Activated T-helper 2 cell treated with anti-CD3 and anti-CD28 coated beads, Interferon-gamma antibody, Interleukin-2, Interleukin-4, amounts not matched to agents 10 μg/mL and 5 μg/mL and 100 μg/mL, durations not matched to agents 14 hours and 24 hours and 36 hours (primary cell): ENCODE measurements at regions not wholly inside any gene's neighbourhood (a gene's known extent, or its start where the extent isn't known, plus 50 kb on each side); places are given as distances from the start of the nearest gene placed in this dataset.

Source experiments
- DNase-seq: peaks from one replicate; pipeline ENCODE4 v3.0.0; 2021; ENCODE audit warnings: low spot score
- H3K27ac Mint-ChIP-seq: one replicate; pipeline ENCODE4 v1.8.0; 2021; ENCODE audit warnings: mixed read lengths
- H3K27me3 Mint-ChIP-seq: one replicate; pipeline ENCODE4 v1.8.0; 2021; ENCODE audit warnings: low read depth, mixed read lengths
- H3K36me3 Mint-ChIP-seq: one replicate; pipeline ENCODE4 v1.8.0; 2021; ENCODE audit warnings: low read depth, mixed read lengths
- H3K4me1 Mint-ChIP-seq: one replicate; pipeline ENCODE4 v1.8.0; 2021; ENCODE audit warnings: low read depth, mixed read lengths
- H3K4me3 Mint-ChIP-seq: one replicate; pipeline ENCODE4 v1.8.0; 2021; ENCODE audit warnings: low read depth, mild to moderate bottlenecking, moderate library complexity, mixed read lengths
- H3K9me3 Mint-ChIP-seq: one replicate; pipeline ENCODE4 v1.8.0; 2021; ENCODE audit warnings: mixed read lengths
- intact Hi-C: fragments of 100-400 bp; cut with micrococcal nuclease; formaldehyde crosslinking; loops from one replicate; pipeline ENCODE4 v1.15.1; 2023

GRCh38 chr15:25060996-25061620 is 106.3 kb downstream of the SNRPN start:
- Mint-ChIP-seq H3K27ac (no peak overlapping the region), H3K36me3 (peaks cover 93% of the 10 kb centered on the region), H3K27me3 (no peaks in the 10 kb centered on the region), H3K9me3 (peaks cover 95% of the 10 kb centered on the region), H3K4me1 (no peaks in the 10 kb centered on the region), H3K4me3 (no peak overlapping the region)
- intact Hi-C loops: no loop called here
- DNase-seq: no peak

GRCh38 chr15:25061808-25062550 is 107.2 kb downstream of the SNRPN start:
- no peak for DNase-seq
- Mint-ChIP-seq H3K27me3 (no peaks in the 10 kb centered on the region), H3K9me3 (peaks cover 97% of the 10 kb centered on the region), H3K4me1 (no peaks in the 10 kb centered on the region), H3K4me3 (no peak overlapping the region), H3K36me3 (peaks cover 94% of the 10 kb centered on the region), H3K27ac (no peak overlapping the region)
- intact Hi-C loops: no loop called here

DNA sequence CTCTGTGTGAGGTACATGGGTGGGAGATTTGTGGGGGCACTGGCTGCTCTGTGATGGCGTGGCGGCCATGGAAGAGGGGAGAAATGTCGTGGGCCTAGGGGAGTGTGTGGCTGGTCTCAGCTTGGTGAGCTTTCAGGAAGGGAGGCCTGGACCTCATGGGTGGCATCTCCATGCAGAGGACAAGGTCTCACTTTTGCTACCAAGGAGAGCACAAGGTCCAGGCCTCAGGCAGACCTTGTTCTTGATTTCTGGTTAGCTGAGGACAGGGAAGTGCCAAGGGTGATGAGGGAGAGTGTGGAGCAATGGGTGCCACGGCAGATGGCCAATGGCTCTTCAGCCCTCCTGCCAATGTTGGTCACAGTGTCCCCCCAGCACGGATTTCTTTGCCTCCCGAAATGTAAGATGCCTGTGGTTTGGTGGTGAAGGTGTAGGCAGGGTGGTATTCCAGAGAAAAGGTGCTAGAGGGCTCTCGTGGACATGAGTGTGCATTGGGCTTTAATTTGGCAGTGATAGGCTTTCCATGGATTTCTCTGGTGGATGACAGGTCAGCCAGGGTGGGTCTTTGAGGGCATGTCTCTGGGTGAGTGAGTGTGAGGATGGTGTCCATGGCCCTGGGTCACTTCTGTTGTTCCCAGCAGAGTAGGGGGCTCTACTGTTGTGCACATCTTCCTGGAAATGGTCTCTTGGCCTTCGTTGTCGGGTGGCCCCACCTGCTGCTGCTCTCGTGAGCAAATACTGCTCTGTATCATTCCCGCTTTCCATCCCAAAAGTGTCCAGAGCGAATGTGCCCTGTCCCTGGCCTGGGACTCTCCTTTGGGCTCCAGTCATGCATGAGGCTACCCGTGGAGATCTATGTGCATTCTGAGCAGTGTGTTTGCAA is 108.0 kb downstream of the SNRPN start:
- peaks cover 97% of the 10 kb centered on the region for H3K9me3 Mint-ChIP-seq
- no peak overlapping the region for H3K27ac Mint-ChIP-seq
- no peaks in the 10 kb centered on the region for H3K27me3 Mint-ChIP-seq
- intact Hi-C loops: no loop called here
- no peaks in the 10 kb centered on the region for H3K4me1 Mint-ChIP-seq
- DNase-seq: no peak
- peaks cover 97% of the 10 kb centered on the region for H3K36me3 Mint-ChIP-seq
- H3K4me3 Mint-ChIP-seq: no peak overlapping the region

GRCh38 chr15:25065286-25065685 is 110.5 kb downstream of the SNRPN start:
- no peak for DNase-seq
- peaks cover 99% of the 10 kb centered on the region for H3K9me3 Mint-ChIP-seq
- no peaks in the 10 kb centered on the region for H3K4me1 Mint-ChIP-seq
- peaks cover 99% of the 10 kb centered on the region for H3K36me3 Mint-ChIP-seq
- intact Hi-C loops: no loop called here
- H3K27ac Mint-ChIP-seq: no peak overlapping the region
- H3K27me3 Mint-ChIP-seq: no peaks in the 10 kb centered on the region
- no peak overlapping the region for H3K4me3 Mint-ChIP-seq

DNA sequence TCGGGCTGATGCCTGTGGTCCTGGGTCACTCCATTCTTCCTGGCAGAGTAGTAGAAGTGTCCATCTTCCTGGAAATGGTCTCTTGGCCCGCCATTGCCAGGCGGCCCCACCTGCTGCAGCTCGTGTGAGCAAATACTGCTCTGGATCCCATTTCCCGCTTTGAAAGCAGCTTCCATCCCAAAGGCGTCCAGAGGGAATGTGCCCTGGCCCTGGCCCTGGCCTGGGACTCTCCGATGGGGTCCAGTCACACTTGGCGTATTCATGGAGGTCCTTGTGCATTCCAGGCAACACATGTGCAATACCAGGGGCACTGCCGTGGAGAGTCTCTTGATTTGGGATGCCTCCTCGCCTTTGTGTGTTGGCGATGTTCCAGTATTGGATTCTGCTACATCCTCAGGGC is 111.1 kb downstream of the SNRPN start:
- intact Hi-C loops: no loop called here
- Mint-ChIP-seq H3K4me1 (no peaks in the 10 kb centered on the region), H3K36me3 (peaks cover 99% of the 10 kb centered on the region), H3K9me3 (peaks cover 99% of the 10 kb centered on the region), H3K4me3 (no peak overlapping the region), H3K27me3 (no peaks in the 10 kb centered on the region), H3K27ac (no peak overlapping the region)
- no peak for DNase-seq

DNA sequence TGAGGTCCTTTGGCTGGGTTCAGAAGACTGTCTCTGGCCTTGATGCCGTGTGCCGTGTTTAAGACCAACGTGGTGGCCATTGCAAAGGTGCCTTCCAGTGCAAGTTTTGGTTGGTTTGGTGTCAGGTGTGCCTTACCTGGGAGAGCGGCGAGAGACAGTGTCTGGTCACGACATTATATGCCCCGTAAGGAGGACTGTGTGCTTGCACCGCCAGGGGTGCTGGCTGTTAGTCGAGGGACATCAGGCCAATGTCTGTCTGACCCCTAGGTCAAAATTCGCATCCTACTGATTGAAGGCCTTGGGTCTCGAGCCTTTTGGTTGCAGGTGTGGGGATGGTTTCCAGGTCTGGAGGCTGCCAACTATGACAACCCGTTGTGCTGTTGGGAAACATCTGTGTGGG is 111.9 kb downstream of the SNRPN start:
- no peak overlapping the region for H3K4me3 Mint-ChIP-seq
- H3K36me3 Mint-ChIP-seq: peaks cover 99% of the 10 kb centered on the region
- no peaks in the 10 kb centered on the region for H3K27me3 Mint-ChIP-seq
- H3K4me1 Mint-ChIP-seq: no peaks in the 10 kb centered on the region
- H3K27ac Mint-ChIP-seq: no peak overlapping the region
- peaks cover 100% of the 10 kb centered on the region for H3K9me3 Mint-ChIP-seq
- no peak for DNase-seq
- intact Hi-C loops: no loop called here

- Mint-ChIP-seq H3K4me3 (no peak overlapping the region), H3K9me3 (peaks cover 100% of the 10 kb centered on the region), H3K27me3 (no peaks in the 10 kb centered on the region), H3K36me3 (peaks cover 100% of the 10 kb centered on the region), H3K4me1 (no peaks in the 10 kb centered on the region), H3K27ac (no peak overlapping the region)
- DNase-seq: no peak
- intact Hi-C loops: no loop called here
Observed at GRCh38 chr15:25067725-25068309, 113.0 kb downstream of the SNRPN start.

GRCh38 chr15:25068696-25069095 is 113.9 kb downstream of the SNRPN start:
- H3K4me3 Mint-ChIP-seq: no peak overlapping the region
- intact Hi-C loops: no loop called here

GRCh38 chr15:25070353-25070963 is 115.7 kb downstream of the SNRPN start:
- intact Hi-C loops: no loop called here

More at GRCh38 chr15:25068696-25069095, 113.9 kb downstream of the SNRPN start:
- H3K27me3 Mint-ChIP-seq: no peaks in the 10 kb centered on the region
- no peak overlapping the region for H3K27ac Mint-ChIP-seq
- peaks cover 100% of the 10 kb centered on the region for H3K9me3 Mint-ChIP-seq
- H3K4me1 Mint-ChIP-seq: no peaks in the 10 kb centered on the region
- DNase-seq: no peak
- H3K36me3 Mint-ChIP-seq: peaks cover 100% of the 10 kb centered on the region

GRCh38 chr15:25072857-25073476 is 118.2 kb downstream of the SNRPN start:
- H3K9me3 Mint-ChIP-seq: peaks cover 100% of the 10 kb centered on the region
- no peak for DNase-seq
- H3K4me1 Mint-ChIP-seq: no peaks in the 10 kb centered on the region
- intact Hi-C loops: no loop called here
- no peaks in the 10 kb centered on the region for H3K27me3 Mint-ChIP-seq
- no peak overlapping the region for H3K27ac Mint-ChIP-seq
- H3K4me3 Mint-ChIP-seq: no peak overlapping the region
- peaks cover 100% of the 10 kb centered on the region for H3K36me3 Mint-ChIP-seq

More at GRCh38 chr15:25070353-25070963, 115.7 kb downstream of the SNRPN start:
- Mint-ChIP-seq H3K27ac (no peak overlapping the region), H3K36me3 (peaks cover 100% of the 10 kb centered on the region), H3K27me3 (no peaks in the 10 kb centered on the region), H3K9me3 (peaks cover 100% of the 10 kb centered on the region), H3K4me3 (no peak overlapping the region), H3K4me1 (no peaks in the 10 kb centered on the region)
- DNase-seq: no peak

- intact Hi-C loops: no loop called here
- H3K9me3 Mint-ChIP-seq: peaks cover 89% of the 10 kb centered on the region
- no peak for DNase-seq
- no peaks in the 10 kb centered on the region for H3K4me1 Mint-ChIP-seq
- no peak overlapping the region for H3K4me3 Mint-ChIP-seq
- no peaks in the 10 kb centered on the region for H3K27me3 Mint-ChIP-seq
- H3K36me3 Mint-ChIP-seq: peaks cover 92% of the 10 kb centered on the region
- no peak overlapping the region for H3K27ac Mint-ChIP-seq
Observed at GRCh38 chr15:25087137-25087536, 132.3 kb downstream of the SNRPN start.

GRCh38 chr15:25088261-25088790 is 133.5 kb downstream of the SNRPN start:
- Mint-ChIP-seq H3K9me3 (peaks cover 89% of the 10 kb centered on the region), H3K27ac (no peak overlapping the region), H3K27me3 (no peaks in the 10 kb centered on the region), H3K4me3 (no peak overlapping the region), H3K4me1 (no peaks in the 10 kb centered on the region), H3K36me3 (peaks cover 88% of the 10 kb centered on the region)
- no peak for DNase-seq
- intact Hi-C loops: no loop called here
